HCT116 (cell line): ENCODE measurements at regions not wholly inside any gene's neighbourhood (a gene's known extent, or its start where the extent isn't known, plus 50 kb on each side); places are given as distances from the start of the nearest gene placed in this dataset.
"Not testable (repeated sequence)": the region's sequence is repeated elsewhere in the genome, so short reads cannot be mapped to it uniquely, and the experiment has no call there.

Experiments used
- ATAC-seq: fragments of 200-7000 bp; cut with Tn5 transposase; 2 replicates; pipeline ENCODE4 v1.9.1; 2020; ENCODE audit warnings: mild to moderate bottlenecking, moderate library complexity
- BruUV-seq: library from RNA; stranded (reverse); fragments of 400-500 nt; replicated peaks from 2 replicates; lab custom pipeline; 2021; lab: Mats Ljungman, UMichigan
- CTCF ChIA-PET: fragments of 300-600 bp; sonication (Branson Sonifier 250); formaldehyde crosslinking; loops from one replicate; lab custom pipeline; 2021; ENCODE audit warnings: antibody characterized with exemption; lab: Charles Lee
- POLR2A ChIA-PET: fragments of 300-600, 350-600 bp; sonication (Branson Sonifier 250); formaldehyde crosslinking; loops from one replicate; lab custom pipeline; 2021; ENCODE audit warnings: antibody characterized with exemption; lab: Charles Lee
- RAD21 ChIA-PET, 2 experiments: fragments of 300-600 bp; sonication (Branson Sonifier 250); formaldehyde crosslinking; loops; one replicate each; lab custom pipeline; 2023; ENCODE audit warnings: low total read pairs in 2 of 2; ENCODE audit not compliant: uncharacterized antibody in 2 of 2, unreplicated experiment in 2 of 2, low non-redundant PET in 1 of 2; lab: Charles Lee
- DNase-seq: peaks from one replicate; pipeline ENCODE4 v3.0.0-alpha.2; 2010; ENCODE audit warnings: low read depth, low spot score
- H2AFZ ChIP-seq: fragments of 200-600 bp; shearing (Covaris generic), sonication (generic); 2 replicates; pipeline ENCODE4 v1.6.1; 2017; ENCODE audit warnings: low read depth, mixed run types, mixed read lengths, antibody characterized with exemption, low read length; ENCODE audit not compliant: poor library complexity, severe bottlenecking
- H3K27ac ChIP-seq: 2 replicates; pipeline ENCODE4 v1.5.1; 2012; ENCODE audit warnings: low read depth, low read length
- H3K27me3 ChIP-seq: fragments of 200-600 bp; sonication (generic); 2 replicates; pipeline ENCODE4 v1.6.1; 2016; ENCODE audit warnings: mixed run types, low read length, mixed read lengths; ENCODE audit not compliant: insufficient read depth
- H3K36me3 ChIP-seq, 2 experiments: fragments of 200-500 bp in 1 of 2; fragments of 200-600 bp in 1 of 2; sonication (Bioruptor generic) in 1 of 2; sonication (generic) in 1 of 2; 2 replicates each; pipeline versions ENCODE4 v1.5.1 to v1.6.1; 2014 to 2016; ENCODE audit warnings: low read length in 2 of 2, inconsistent platforms in 1 of 2, mixed read lengths in 1 of 2, mixed run types in 1 of 2; ENCODE audit not compliant: insufficient read depth in 2 of 2, control insufficient read depth in 1 of 2
- H3K4me1 ChIP-seq, 2 experiments: fragments of 200-600 bp in 1 of 2; sonication (generic) in 1 of 2; 2 replicates each; pipeline versions ENCODE4 v1.5.1 to v1.6.1; 2012 to 2017; ENCODE audit warnings: low read length in 2 of 2, inconsistent platforms in 1 of 2, mild to moderate bottlenecking in 1 of 2, mixed read lengths in 1 of 2, mixed run types in 1 of 2, moderate library complexity in 1 of 2; ENCODE audit not compliant: insufficient read depth in 2 of 2, control insufficient read depth in 1 of 2
- H3K4me2 ChIP-seq: fragments of 200-600 bp; sonication (generic); 2 replicates; pipeline ENCODE4 v1.6.1; 2017; ENCODE audit warnings: mixed run types, low read length, mixed read lengths
- H3K4me3 ChIP-seq, 2 experiments: fragments of 200-600 bp in 1 of 2; sonication (generic) in 1 of 2; replicated peaks in 1 of 2; 2 replicates each; pipeline ENCODE4 v1.5.1; 2011 to 2016; ENCODE audit warnings: low read length in 2 of 2, control low read depth in 1 of 2, low read depth in 1 of 2, mild to moderate bottlenecking in 1 of 2, mixed read lengths in 1 of 2, mixed run types in 1 of 2
- H3K79me2 ChIP-seq: fragments of 200-600 bp; sonication (generic); 2 replicates; pipeline ENCODE4 v1.6.1; 2017; ENCODE audit warnings: mild to moderate bottlenecking, mixed run types, low read length, moderate library complexity, mixed read lengths; ENCODE audit not compliant: insufficient read depth
- H3K9ac ChIP-seq: fragments of 200-600 bp; sonication (generic); 2 replicates; pipeline ENCODE4 v1.6.1; 2016; ENCODE audit warnings: low read length, mixed read lengths
- H3K9me2 ChIP-seq: fragments of 200-600 bp; sonication (generic), shearing (Covaris generic); 2 replicates; pipeline ENCODE4 v1.6.1; 2017; ENCODE audit warnings: mixed run types, mild to moderate bottlenecking, moderate library complexity; ENCODE audit not compliant: insufficient read depth
- H3K9me3 ChIP-seq, 2 experiments: fragments of 200-500 bp in 1 of 2; fragments of 200-600 bp in 1 of 2; sonication (Bioruptor generic) in 1 of 2; sonication (generic) in 1 of 2; 2 replicates each; pipeline ENCODE4 v1.6.1; 2014 to 2017; ENCODE audit warnings: low read length in 2 of 2, mixed read lengths in 2 of 2, inconsistent platforms in 1 of 2, low read depth in 1 of 2, mild to moderate bottlenecking in 1 of 2, mixed run types in 1 of 2, moderate library complexity in 1 of 2; ENCODE audit not compliant: control insufficient read depth in 1 of 2, insufficient read depth in 1 of 2
- H4K20me1 ChIP-seq: fragments of 200-600 bp; sonication (generic), shearing (Covaris generic); 2 replicates; pipeline ENCODE4 v1.6.1; 2017; ENCODE audit warnings: mixed run types, mild to moderate bottlenecking, moderate library complexity; ENCODE audit not compliant: insufficient read depth
- intact Hi-C: fragments of 100-400 bp; cut with micrococcal nuclease; formaldehyde crosslinking; loops from 2 replicates; pipeline ENCODE4 v1.10.0; 2022

- H3K4me3 ChIP-seq, H4K20me1 ChIP-seq, POLR2A ChIA-PET, H3K36me3 ChIP-seq, H3K9ac ChIP-seq, ATAC-seq, H3K27me3 ChIP-seq, DNase-seq, H3K27ac ChIP-seq, H2AFZ ChIP-seq, BruUV-seq, H3K9me3 ChIP-seq, intact Hi-C loops, H3K79me2 ChIP-seq, H3K4me2 ChIP-seq, RAD21 ChIA-PET, H3K4me1 ChIP-seq, H3K9me2 ChIP-seq, CTCF ChIA-PET: not testable (repeated sequence)
Observed at GRCh38 chr1:120977279-120977678, 87.7 kb downstream of the PPIAL4A start.

- H3K4me1 ChIP-seq, H3K9me3 ChIP-seq, RAD21 ChIA-PET, POLR2A ChIA-PET, H3K9ac ChIP-seq, ATAC-seq, H3K36me3 ChIP-seq, H2AFZ ChIP-seq, DNase-seq, H3K27me3 ChIP-seq, H3K9me2 ChIP-seq, H3K27ac ChIP-seq, H3K4me3 ChIP-seq, H4K20me1 ChIP-seq, H3K4me2 ChIP-seq, BruUV-seq, intact Hi-C loops, CTCF ChIA-PET, H3K79me2 ChIP-seq: not testable (repeated sequence)
Observed at GRCh38 chr1:120981489-120982094, 92.0 kb downstream of the PPIAL4A start.

- H4K20me1 ChIP-seq, H3K79me2 ChIP-seq, intact Hi-C loops, H3K9ac ChIP-seq, H3K27me3 ChIP-seq, RAD21 ChIA-PET, DNase-seq, BruUV-seq, H3K4me1 ChIP-seq, H3K36me3 ChIP-seq, H3K9me3 ChIP-seq, H3K4me3 ChIP-seq, H3K4me2 ChIP-seq, H3K27ac ChIP-seq, H3K9me2 ChIP-seq, H2AFZ ChIP-seq, CTCF ChIA-PET, POLR2A ChIA-PET: not testable (repeated sequence)
- ATAC-seq, result peak; percentile 20; the same call in 1 of the 2 replicates
Observed at GRCh38 chr1:120994614-120995013, 105.0 kb downstream of the PPIAL4A start.
